ENCODE measurements at regions not wholly inside any gene's neighbourhood (a gene's known extent, or its start where the extent isn't known, plus 50 kb on each side); places are given as distances from the start of the nearest gene placed in this dataset.
"Not testable (repeated sequence)": the region's sequence is repeated elsewhere in the genome, so short reads cannot be mapped to it uniquely, and the experiment has no call there.

- DNase-seq; intact Hi-C loops (cut with DNase I, micrococcal nuclease); H3K4me3 Mint-ChIP-seq; H3K9me3 Mint-ChIP-seq; H3K4me1 ChIP-seq (ENCODE audit: insufficient read depth, low read length); H3K9me3 ChIP-seq (ENCODE audit: control insufficient read depth in 1 of 2, insufficient read depth in 1 of 2, low read length in 2 of 2); CTCF ChIA-PET; H3K36me3 ChIP-seq (ENCODE audit: insufficient read depth, low read length); POLR2A ChIA-PET; H3K4me1 Mint-ChIP-seq (ENCODE audit: low read depth); H3K36me3 Mint-ChIP-seq (ENCODE audit: low read depth); H3K27ac ChIP-seq (ENCODE audit: low read depth in 1 of 2, low read length in 2 of 2); H3K4me3 ChIP-seq (ENCODE audit: low read length); H3K27me3 Mint-ChIP-seq; H3K27me3 ChIP-seq (ENCODE audit: control insufficient read depth in 1 of 2, insufficient read depth in 2 of 2, low read length in 2 of 2); ATAC-seq (ENCODE audit: poor library complexity); H3K27ac Mint-ChIP-seq: not testable (repeated sequence)
Observed at GRCh38 chr15:22272286-22273160, 186.2 kb upstream of the GOLGA6L22 start.

- H3K36me3 Mint-ChIP-seq (ENCODE audit: low read depth); H3K9me3 ChIP-seq (ENCODE audit: control insufficient read depth in 1 of 2, insufficient read depth in 1 of 2, low read length in 2 of 2); CTCF ChIA-PET; H3K4me1 Mint-ChIP-seq (ENCODE audit: low read depth); H3K36me3 ChIP-seq (ENCODE audit: insufficient read depth, low read length); H3K27ac Mint-ChIP-seq; H3K27ac ChIP-seq (ENCODE audit: low read depth in 1 of 2, low read length in 2 of 2); DNase-seq; POLR2A ChIA-PET; H3K4me3 Mint-ChIP-seq; H3K9me3 Mint-ChIP-seq; ATAC-seq (ENCODE audit: poor library complexity); H3K4me1 ChIP-seq (ENCODE audit: insufficient read depth, low read length); H3K4me3 ChIP-seq (ENCODE audit: low read length); intact Hi-C loops (cut with DNase I, micrococcal nuclease); H3K27me3 ChIP-seq (ENCODE audit: control insufficient read depth in 1 of 2, insufficient read depth in 2 of 2, low read length in 2 of 2); H3K27me3 Mint-ChIP-seq: not testable (repeated sequence)
Observed at GRCh38 chr15:22273185-22273584, 185.5 kb upstream of the GOLGA6L22 start.

- DNase-seq; H3K27ac Mint-ChIP-seq; H3K27me3 Mint-ChIP-seq; H3K4me1 Mint-ChIP-seq (ENCODE audit: low read depth); H3K27me3 ChIP-seq (ENCODE audit: control insufficient read depth in 1 of 2, insufficient read depth in 2 of 2, low read length in 2 of 2); H3K36me3 Mint-ChIP-seq (ENCODE audit: low read depth); H3K4me1 ChIP-seq (ENCODE audit: insufficient read depth, low read length); H3K9me3 ChIP-seq (ENCODE audit: control insufficient read depth in 1 of 2, insufficient read depth in 1 of 2, low read length in 2 of 2); ATAC-seq (ENCODE audit: poor library complexity); H3K9me3 Mint-ChIP-seq; H3K4me3 ChIP-seq (ENCODE audit: low read length); POLR2A ChIA-PET; CTCF ChIA-PET; H3K36me3 ChIP-seq (ENCODE audit: insufficient read depth, low read length); H3K27ac ChIP-seq (ENCODE audit: low read depth in 1 of 2, low read length in 2 of 2); H3K4me3 Mint-ChIP-seq: not testable (repeated sequence)
- intact Hi-C loops (cut with DNase I, micrococcal nuclease) = loop anchor here in 1 of 2 experiments (2.0 kb wide), 1 partner anchor 1908 kb away; no protein-coding TSS in a partner anchor
Observed at GRCh38 chr15:22274376-22274775, 184.3 kb upstream of the GOLGA6L22 start.

- H3K4me1 ChIP-seq (ENCODE audit: insufficient read depth, low read length); CTCF ChIA-PET: not testable (repeated sequence)
- POLR2A ChIA-PET = interaction anchor here (0.7 kb wide), 1 partner anchor 38 kb away, joined by 3 read pairs; no protein-coding TSS in a partner anchor
Observed at GRCh38 chr15:22280770-22281169, 177.9 kb upstream of the GOLGA6L22 start.

GRCh38 chr15:22282794-22283533, 175.7 kb upstream of the GOLGA6L22 start:
- H3K4me1 Mint-ChIP-seq (ENCODE audit: low read depth); H3K9me3 Mint-ChIP-seq; H3K4me3 ChIP-seq (ENCODE audit: low read length); H3K27ac ChIP-seq (ENCODE audit: low read depth in 1 of 2, low read length in 2 of 2); H3K4me3 Mint-ChIP-seq; H3K27me3 Mint-ChIP-seq; H3K36me3 Mint-ChIP-seq (ENCODE audit: low read depth); H3K36me3 ChIP-seq (ENCODE audit: insufficient read depth, low read length); H3K4me1 ChIP-seq (ENCODE audit: insufficient read depth, low read length); CTCF ChIA-PET; H3K27me3 ChIP-seq (ENCODE audit: control insufficient read depth in 1 of 2, insufficient read depth in 2 of 2, low read length in 2 of 2); H3K27ac Mint-ChIP-seq; H3K9me3 ChIP-seq (ENCODE audit: control insufficient read depth in 1 of 2, insufficient read depth in 1 of 2, low read length in 2 of 2); POLR2A ChIA-PET: not testable (repeated sequence)
- ATAC-seq (ENCODE audit: poor library complexity) (peak; percentile 76), DNase-seq (peak in 2 of 14 experiments; percentile 47 to 52)
- intact Hi-C loops (cut with DNase I, micrococcal nuclease) = loop anchor here in 1 of 2 experiments (2.0 kb wide), 2 partner anchors 18 to 36 kb away; no protein-coding TSS in a partner anchor

More at GRCh38 chr15:22280770-22281169, 177.9 kb upstream of the GOLGA6L22 start:
- H3K9me3 Mint-ChIP-seq; ATAC-seq (ENCODE audit: poor library complexity); H3K27me3 ChIP-seq (ENCODE audit: control insufficient read depth in 1 of 2, insufficient read depth in 2 of 2, low read length in 2 of 2); H3K4me3 Mint-ChIP-seq; H3K27ac Mint-ChIP-seq; H3K36me3 ChIP-seq (ENCODE audit: insufficient read depth, low read length); H3K27ac ChIP-seq (ENCODE audit: low read depth in 1 of 2, low read length in 2 of 2); H3K9me3 ChIP-seq (ENCODE audit: control insufficient read depth in 1 of 2, insufficient read depth in 1 of 2, low read length in 2 of 2); H3K27me3 Mint-ChIP-seq; DNase-seq; H3K4me3 ChIP-seq (ENCODE audit: low read length); H3K36me3 Mint-ChIP-seq (ENCODE audit: low read depth); intact Hi-C loops (cut with DNase I, micrococcal nuclease); H3K4me1 Mint-ChIP-seq (ENCODE audit: low read depth): not testable (repeated sequence)

GRCh38 chr15:22284795-22285420, 173.8 kb upstream of the GOLGA6L22 start:
- H3K27me3 ChIP-seq (ENCODE audit: control insufficient read depth in 1 of 2, insufficient read depth in 2 of 2, low read length in 2 of 2); H3K27me3 Mint-ChIP-seq; H3K36me3 Mint-ChIP-seq (ENCODE audit: low read depth); H3K9me3 ChIP-seq (ENCODE audit: control insufficient read depth in 1 of 2, insufficient read depth in 1 of 2, low read length in 2 of 2); H3K36me3 ChIP-seq (ENCODE audit: insufficient read depth, low read length); DNase-seq; H3K27ac Mint-ChIP-seq; intact Hi-C loops (cut with DNase I, micrococcal nuclease); CTCF ChIA-PET; H3K27ac ChIP-seq (ENCODE audit: low read depth in 1 of 2, low read length in 2 of 2); H3K4me3 ChIP-seq (ENCODE audit: low read length); H3K4me3 Mint-ChIP-seq; H3K4me1 ChIP-seq (ENCODE audit: insufficient read depth, low read length); ATAC-seq (ENCODE audit: poor library complexity); H3K4me1 Mint-ChIP-seq (ENCODE audit: low read depth); H3K9me3 Mint-ChIP-seq; POLR2A ChIA-PET: not testable (repeated sequence)
